ENCODE measurements at regions not wholly inside any gene's neighbourhood (a gene's known extent, or its start where the extent isn't known, plus 50 kb on each side); places are given as distances from the start of the nearest gene placed in this dataset.

DNA sequence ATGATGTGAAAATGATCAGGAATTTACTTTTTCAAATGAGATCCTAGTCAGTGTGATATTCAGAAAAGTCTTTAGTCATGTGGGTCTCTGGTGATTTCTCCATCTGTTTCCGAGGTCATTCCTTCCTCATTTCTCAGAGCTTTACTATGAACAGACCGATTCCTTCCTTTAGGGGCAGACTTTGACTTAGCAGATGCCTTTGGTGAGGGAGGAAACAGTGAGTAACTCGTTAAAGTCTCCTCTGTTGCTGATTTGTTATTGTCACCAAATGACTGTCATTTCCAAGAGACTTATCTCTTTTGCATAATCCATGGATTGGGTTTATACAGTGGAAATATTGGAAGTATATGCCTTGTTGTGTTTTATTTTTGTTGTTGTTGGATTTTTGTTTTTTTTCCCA lies 76.2 kb upstream of the CD99 start:
- TF ChIP-seq, protein P1, sequence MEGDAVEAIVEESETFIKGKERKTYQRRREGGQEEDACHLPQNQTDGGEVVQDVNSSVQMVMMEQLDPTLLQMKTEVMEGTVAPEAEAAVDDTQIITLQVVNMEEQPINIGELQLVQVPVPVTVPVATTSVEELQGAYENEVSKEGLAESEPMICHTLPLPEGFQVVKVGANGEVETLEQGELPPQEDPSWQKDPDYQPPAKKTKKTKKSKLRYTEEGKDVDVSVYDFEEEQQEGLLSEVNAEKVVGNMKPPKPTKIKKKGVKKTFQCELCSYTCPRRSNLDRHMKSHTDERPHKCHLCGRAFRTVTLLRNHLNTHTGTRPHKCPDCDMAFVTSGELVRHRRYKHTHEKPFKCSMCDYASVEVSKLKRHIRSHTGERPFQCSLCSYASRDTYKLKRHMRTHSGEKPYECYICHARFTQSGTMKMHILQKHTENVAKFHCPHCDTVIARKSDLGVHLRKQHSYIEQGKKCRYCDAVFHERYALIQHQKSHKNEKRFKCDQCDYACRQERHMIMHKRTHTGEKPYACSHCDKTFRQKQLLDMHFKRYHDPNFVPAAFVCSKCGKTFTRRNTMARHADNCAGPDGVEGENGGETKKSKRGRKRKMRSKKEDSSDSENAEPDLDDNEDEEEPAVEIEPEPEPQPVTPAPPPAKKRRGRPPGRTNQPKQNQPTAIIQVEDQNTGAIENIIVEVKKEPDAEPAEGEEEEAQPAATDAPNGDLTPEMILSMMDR (IDR thresholded peaks at IDR 0.05; ENCODE audit: insufficient read depth, low read depth, low read length) = peak; percentile 75
- TF ChIP-seq EZH2 (IDR thresholded peaks at IDR 0.05; ENCODE audit: insufficient read depth, low read length) = no peak

Data from astrocyte (in vitro differentiated cells and primary cell).